Common myeloid progenitor, CD34-positive (primary cell): ENCODE measurements at regions not wholly inside any gene's neighbourhood (a gene's known extent, or its start where the extent isn't known, plus 50 kb on each side); places are given as distances from the start of the nearest gene placed in this dataset.

Source experiments
- CTCF ChIA-PET: fragments of 350-600 bp; sonication (Branson Sonifier 250); formaldehyde crosslinking; loops from one replicate; lab custom pipeline; 2021; ENCODE audit warnings: antibody characterized with exemption; lab: Charles Lee
- POLR2A ChIA-PET: fragments of 350-600 bp; sonication (Branson Sonifier 250); formaldehyde crosslinking; loops from one replicate; lab custom pipeline; 2021; ENCODE audit warnings: antibody characterized with exemption; lab: Charles Lee
- DNase-seq, 3 donors: peaks; one replicate each; pipeline versions ENCODE4 v3.0.0 to v3.0.0-alpha.2; 2013
- H3K27ac ChIP-seq, 2 experiments: 1 replicate in 1 of 2; 2 replicates in 1 of 2; pipeline ENCODE4 v1.7.0; 2013; ENCODE audit warnings: inconsistent platforms in 2 of 2, low read length in 2 of 2, mild to moderate bottlenecking in 2 of 2, low read depth in 1 of 2, moderate library complexity in 1 of 2; ENCODE audit not compliant: severe bottlenecking in 2 of 2, insufficient read depth in 1 of 2, poor library complexity in 1 of 2
- H3K27me3 ChIP-seq, 5 experiments: replicated peaks in 2 of 5; 1 replicate in 3 of 5; 2 replicates in 2 of 5; pipeline versions ENCODE4 v1.6.1 to v1.7.0; 2013; ENCODE audit warnings: low read length in 4 of 5, mild to moderate bottlenecking in 2 of 5, moderate library complexity in 2 of 5, inconsistent platforms in 1 of 5; ENCODE audit not compliant: insufficient read depth in 5 of 5, control insufficient read depth in 4 of 5
- H3K36me3 ChIP-seq, 4 experiments: 1 replicate in 2 of 4; 2 replicates in 2 of 4; pipeline versions ENCODE4 v1.6.1 to v1.7.0; 2013; ENCODE audit warnings: low read length in 3 of 4, control low read depth in 1 of 4, mild to moderate bottlenecking in 1 of 4; ENCODE audit not compliant: control insufficient read depth in 4 of 4, insufficient read depth in 4 of 4
- H3K4me1 ChIP-seq, 4 experiments: 1 replicate in 3 of 4; 2 replicates in 1 of 4; pipeline versions ENCODE4 v1.6.1 to v1.7.1; 2013; ENCODE audit warnings: low read length in 3 of 4, mild to moderate bottlenecking in 3 of 4, control low read depth in 1 of 4, inconsistent platforms in 1 of 4, moderate library complexity in 1 of 4; ENCODE audit not compliant: control insufficient read depth in 4 of 4, insufficient read depth in 4 of 4; ENCODE audit errors: control extremely low read depth in 1 of 4
- H3K4me3 ChIP-seq, 7 experiments: 1 replicate in 4 of 7; 2 replicates in 3 of 7; pipeline versions ENCODE4 v1.5.1 to v1.7.0; 2013; ENCODE audit warnings: mild to moderate bottlenecking in 7 of 7, low read length in 6 of 7, moderate library complexity in 6 of 7, inconsistent platforms in 2 of 7, low read depth in 2 of 7, control low read depth in 1 of 7; ENCODE audit not compliant: insufficient read depth in 4 of 7, control insufficient read depth in 1 of 7; ENCODE audit errors: extremely low read depth in 1 of 7
- H3K9me3 ChIP-seq, 5 experiments: 1 replicate in 4 of 5; 2 replicates in 1 of 5; pipeline versions ENCODE4 v1.6.1 to v1.7.1; 2013; ENCODE audit warnings: low read length in 4 of 5, mild to moderate bottlenecking in 2 of 5, inconsistent platforms in 1 of 5, low read depth in 1 of 5, moderate library complexity in 1 of 5; ENCODE audit not compliant: control insufficient read depth in 4 of 5, insufficient read depth in 2 of 5; ENCODE audit errors: control extremely low read depth in 1 of 5
- WGBS: methylation state at CpG from one replicate; pipeline ENCODE4 v1.1.5; 2013; ENCODE audit not compliant: insufficient coverage; 5-methylcytosine and 5-hydroxymethylcytosine counted together

GRCh38 chrX:121227888-121228287, 180.5 kb downstream of the GLUD2 start:
- Histone ChIP-seq H3K4me1 (no peaks in the 10 kb centered on the region), H3K4me3 (no peak overlapping the region), H3K27ac (no peak overlapping the region), H3K36me3 (no peaks in the 10 kb centered on the region), H3K27me3 (no peaks in the 10 kb centered on the region), H3K9me3 (no peaks in the 10 kb centered on the region)
- no CpG with 5 or more reads among the region's 3 CpGs for WGBS
- CTCF ChIA-PET = no interaction called here
- no peak for DNase-seq
- POLR2A ChIA-PET = no interaction called here

GRCh38 chrX:121231566-121232358, 184.4 kb downstream of the GLUD2 start:
- POLR2A ChIA-PET = no interaction called here
- no peak overlapping the region for H3K4me3 ChIP-seq
- H3K4me1 ChIP-seq = no peaks in the 10 kb centered on the region
- no peak overlapping the region for H3K27ac ChIP-seq
- CTCF ChIA-PET = no interaction called here
- DNase-seq = no peak
- H3K27me3 ChIP-seq = no peaks in the 10 kb centered on the region
- no peaks in the 10 kb centered on the region for H3K9me3 ChIP-seq
- WGBS = 87% methylated on average over 6 of the region's 10 CpGs
- no peaks in the 10 kb centered on the region for H3K36me3 ChIP-seq

- Histone ChIP-seq H3K27me3 (no peaks in the 10 kb centered on the region), H3K36me3 (no peaks in the 10 kb centered on the region), H3K9me3 (no peaks in the 10 kb centered on the region), H3K27ac (no peak overlapping the region), H3K4me3 (no peak overlapping the region), H3K4me1 (no peaks in the 10 kb centered on the region)
- POLR2A ChIA-PET = no interaction called here
- DNase-seq = no peak
- WGBS = no CpG with 5 or more reads among the region's 1 CpG
- CTCF ChIA-PET = no interaction called here
Measured at GRCh38 chrX:121236040-121236439, 188.6 kb downstream of the GLUD2 start.

GRCh38 chrX:121238093-121238492, 190.7 kb downstream of the GLUD2 start:
- Histone ChIP-seq H3K4me1 (no peaks in the 10 kb centered on the region), H3K36me3 (no peaks in the 10 kb centered on the region), H3K27ac (no peak overlapping the region), H3K27me3 (no peaks in the 10 kb centered on the region), H3K9me3 (no peaks in the 10 kb centered on the region), H3K4me3 (no peak overlapping the region)
- 80% methylated on average over 1 of the region's 1 CpG for WGBS
- no peak for DNase-seq
- POLR2A ChIA-PET = no interaction called here
- CTCF ChIA-PET = no interaction called here

GRCh38 chrX:121244511-121244910, 197.1 kb downstream of the GLUD2 start:
- ChIA-PET POLR2A (no interaction called here), CTCF (no interaction called here)
- Histone ChIP-seq H3K9me3 (no peaks in the 10 kb centered on the region), H3K27me3 (no peaks in the 10 kb centered on the region), H3K4me3 (no peak overlapping the region), H3K27ac (no peak overlapping the region), H3K4me1 (no peaks in the 10 kb centered on the region), H3K36me3 (no peaks in the 10 kb centered on the region)
- no CpG with 5 or more reads among the region's 1 CpG for WGBS
- no peak for DNase-seq

GRCh38 chrX:121245763-121246162, 198.4 kb downstream of the GLUD2 start:
- Histone ChIP-seq H3K27ac (no peak overlapping the region), H3K4me1 (no peaks in the 10 kb centered on the region), H3K36me3 (no peaks in the 10 kb centered on the region), H3K27me3 (no peaks in the 10 kb centered on the region), H3K4me3 (no peak overlapping the region), H3K9me3 (no peaks in the 10 kb centered on the region)
- POLR2A ChIA-PET = no interaction called here
- DNase-seq = no peak
- CTCF ChIA-PET = no interaction called here

- Histone ChIP-seq H3K27me3 (no peaks in the 10 kb centered on the region), H3K4me1 (no peaks in the 10 kb centered on the region), H3K9me3 (no peaks in the 10 kb centered on the region), H3K27ac (no peak overlapping the region), H3K4me3 (no peak overlapping the region), H3K36me3 (no peaks in the 10 kb centered on the region)
- WGBS = 60% methylated on average over 1 of the region's 4 CpGs
- CTCF ChIA-PET = no interaction called here
- DNase-seq = no peak
- POLR2A ChIA-PET = no interaction called here
Measured at GRCh38 chrX:121254336-121254735, 206.9 kb downstream of the GLUD2 start.
